GM03348 (cell line): ENCODE measurements at regions not wholly inside any gene's neighbourhood (a gene's known extent, or its start where the extent isn't known, plus 50 kb on each side); places are given as distances from the start of the nearest gene placed in this dataset.
"Not testable (repeated sequence)": the region's sequence is repeated elsewhere in the genome, so short reads cannot be mapped to it uniquely, and the experiment has no call there.

ENCODE experiments used
- DNase-seq: peaks from one replicate; pipeline ENCODE4 v3.0.0; 2012; ENCODE audit warnings: low spot score

DNA sequence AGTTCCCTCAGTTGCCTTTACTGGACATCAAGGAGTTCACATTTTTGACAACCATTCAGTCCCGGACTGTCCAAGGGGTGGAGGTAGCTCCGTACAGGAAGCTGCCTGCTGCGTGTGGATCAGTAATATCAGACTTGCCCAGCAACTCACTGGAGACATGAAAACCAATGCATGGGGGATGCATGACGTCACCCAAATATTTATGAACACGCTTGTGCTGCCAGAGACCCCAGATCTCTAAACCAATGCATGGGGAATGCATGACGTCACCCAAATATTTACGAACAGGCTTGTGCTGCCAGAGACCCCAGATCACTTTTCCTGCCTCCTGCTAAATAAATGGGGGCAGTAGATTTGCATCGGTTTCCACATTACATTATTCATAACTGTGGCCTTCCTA lies 2137.4 kb upstream of the DEFB115 start:
- DNase-seq = not testable (repeated sequence)

DNA sequence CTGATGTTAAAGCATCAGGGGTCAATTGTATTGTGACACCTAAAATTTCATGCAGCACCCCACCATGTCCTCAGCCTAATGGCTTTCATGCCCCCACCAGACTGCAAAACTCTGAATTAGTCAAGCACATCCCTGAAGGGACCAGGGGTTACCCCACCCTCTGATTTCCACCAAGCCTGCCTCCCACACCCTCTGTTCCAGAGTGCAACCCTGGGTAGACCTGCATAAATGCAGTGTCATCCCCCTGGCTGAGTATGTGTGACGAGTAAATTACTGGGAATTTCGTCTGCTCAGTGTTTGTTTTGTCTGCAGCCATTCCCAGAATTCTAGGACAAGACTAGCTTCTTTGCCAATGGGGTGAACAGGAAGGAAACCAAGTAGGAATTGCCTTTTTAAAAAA lies 2136.9 kb upstream of the DEFB115 start:
- DNase-seq = not testable (repeated sequence)

DNA sequence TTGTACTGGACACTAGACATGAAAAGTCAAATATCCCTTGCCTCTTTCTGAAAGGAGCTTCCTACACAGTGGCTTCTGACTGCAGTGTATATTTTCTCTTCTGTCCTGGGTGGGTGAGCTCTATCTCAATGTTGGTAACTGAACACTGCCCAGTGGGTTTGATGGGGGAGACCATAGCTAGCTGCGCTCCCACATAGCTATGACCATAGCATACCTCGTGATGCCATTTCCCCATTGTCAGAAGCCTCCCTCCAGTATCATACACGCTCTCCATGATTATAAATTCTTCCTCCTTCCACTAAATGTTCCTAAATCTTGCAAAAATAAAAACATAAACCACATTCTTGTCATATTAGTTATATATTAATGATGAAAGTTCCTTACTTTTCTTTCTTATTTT lies 2134.7 kb upstream of the DEFB115 start:
- not testable (repeated sequence) for DNase-seq

DNA sequence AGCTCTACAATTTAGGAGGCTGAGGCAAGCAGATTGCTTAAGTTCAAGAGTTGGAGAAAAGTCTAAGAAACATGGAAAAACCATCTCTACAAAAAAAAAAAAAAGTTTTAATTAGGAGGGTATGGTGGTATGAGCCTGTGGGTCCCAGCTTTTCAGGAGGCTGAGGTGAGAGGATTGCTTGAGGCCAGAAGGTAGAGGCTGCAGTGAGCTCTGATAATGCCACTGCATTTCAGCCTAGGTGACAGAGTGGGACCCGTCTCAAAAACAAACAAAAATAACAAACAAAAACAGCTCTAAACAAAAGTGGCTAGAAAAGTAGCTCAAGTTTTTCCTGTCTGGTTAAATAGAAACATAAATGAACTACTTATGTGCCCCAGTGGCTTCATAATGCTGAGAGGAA lies 2133.6 kb upstream of the DEFB115 start:
- no peak for DNase-seq
